ENCODE measurements at regions not wholly inside any gene's neighbourhood (a gene's known extent, or its start where the extent isn't known, plus 50 kb on each side); places are given as distances from the start of the nearest gene placed in this dataset.
"Not testable (repeated sequence)": the region's sequence is repeated elsewhere in the genome, so short reads cannot be mapped to it uniquely, and the experiment has no call there.

DNA sequence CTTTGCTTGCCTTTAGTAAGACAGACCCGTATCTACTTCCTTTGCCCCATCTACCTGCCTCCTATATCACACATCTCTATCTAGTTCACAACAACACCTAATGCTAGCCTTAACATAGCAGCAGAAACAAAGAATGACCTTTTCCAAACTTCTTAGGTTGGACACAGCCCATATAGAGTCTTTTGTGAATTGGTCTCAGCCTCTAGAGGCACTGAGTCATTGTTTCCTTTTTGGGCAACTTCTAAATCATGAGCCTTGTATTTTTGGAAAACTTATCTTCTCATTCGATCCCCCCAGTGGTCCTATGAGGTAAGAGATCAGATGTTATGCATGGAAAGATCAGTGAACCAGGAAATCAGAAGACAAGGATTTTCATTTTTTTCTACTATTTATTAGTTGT, 679.4 kb upstream of the USP24 start:
- no peak for DNase-seq

DNA sequence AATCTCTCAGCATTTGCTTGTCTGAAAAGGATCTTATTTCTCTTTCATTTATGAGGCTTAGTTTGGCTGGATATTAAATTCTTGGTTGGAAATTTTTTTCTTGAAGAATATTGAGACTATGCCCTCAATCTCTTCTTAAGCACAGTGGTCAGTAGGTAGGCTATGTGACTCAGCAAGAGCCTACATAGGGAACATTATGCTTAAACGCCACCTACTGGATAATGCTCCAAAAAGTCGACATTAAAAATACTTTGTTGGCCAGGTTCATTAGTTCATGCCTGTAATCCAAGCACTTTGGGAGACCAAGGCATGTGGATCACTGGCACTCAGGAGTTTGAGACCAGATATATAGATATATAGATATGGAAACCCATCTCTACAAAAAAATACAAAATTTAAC, 678.0 kb upstream of the USP24 start:
- DNase-seq, result peak; percentile 21

DNA sequence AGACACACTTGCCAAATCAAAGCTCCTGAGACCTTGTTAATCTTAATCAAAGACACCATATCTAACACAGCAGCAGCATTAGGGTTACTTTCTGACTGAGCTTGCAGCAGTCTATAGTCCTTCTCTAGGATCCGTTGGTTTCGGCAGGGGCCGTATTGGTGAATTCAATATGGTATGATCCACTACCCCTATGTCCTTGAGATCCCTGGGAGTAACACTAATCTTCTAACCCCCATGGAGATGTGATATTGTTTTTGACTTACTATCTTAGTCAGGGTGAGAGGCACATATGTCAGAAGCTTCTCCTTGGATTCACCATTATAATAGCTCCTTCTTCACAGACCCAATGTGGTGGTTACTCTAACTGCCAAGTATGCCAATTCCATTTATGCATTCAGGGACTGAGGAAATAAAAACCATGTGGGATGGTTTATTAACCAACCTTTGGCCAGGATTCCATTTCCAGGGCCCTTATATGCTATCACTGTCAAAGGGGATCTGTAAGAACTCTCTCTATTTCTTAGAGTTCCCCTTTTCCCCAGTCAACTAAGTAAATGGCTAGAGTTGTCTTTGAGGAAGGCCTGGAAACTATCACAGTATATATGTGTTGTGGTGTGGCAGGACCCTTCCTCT, 673.6 kb upstream of the USP24 start:
- DNase-seq, result no peak

DNA sequence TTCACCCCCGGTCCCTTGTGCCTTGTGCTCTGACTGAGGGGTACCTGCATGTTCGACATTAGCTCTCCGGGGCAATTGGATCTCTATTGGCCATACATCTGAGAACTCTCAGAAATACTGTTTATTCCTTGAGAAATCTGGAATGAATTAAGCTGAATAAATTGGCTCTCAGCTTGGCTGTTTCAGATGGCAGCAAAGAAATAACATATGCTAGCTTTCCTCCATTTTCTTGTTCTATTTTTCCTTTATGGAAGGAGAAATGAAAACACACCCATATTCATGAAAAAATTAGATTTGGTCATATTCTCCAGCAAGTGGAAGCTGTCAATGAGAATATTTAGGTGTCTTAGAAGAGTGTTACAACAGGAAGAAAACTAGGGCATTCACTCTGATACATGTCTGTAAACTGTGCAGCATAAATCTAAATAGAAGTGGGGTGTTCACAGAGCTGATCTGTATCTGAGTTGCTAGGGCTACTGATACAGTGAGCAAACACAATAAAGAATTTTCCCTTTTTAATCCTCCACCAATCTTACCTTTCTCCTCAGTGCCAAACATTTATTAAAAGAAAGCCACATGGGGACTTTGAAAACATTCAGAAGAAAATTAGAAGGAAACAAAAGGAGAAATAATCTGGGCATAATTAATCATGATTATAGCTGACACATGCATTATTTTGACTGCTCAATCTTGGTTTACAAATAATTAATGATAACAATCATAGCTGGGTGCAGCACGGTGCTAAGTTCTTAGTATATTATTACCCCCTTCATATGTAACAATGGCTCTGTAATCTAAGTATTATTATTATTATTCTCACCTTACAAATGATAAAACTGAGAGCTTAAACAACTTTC, 671.9 kb upstream of the USP24 start:
- no peak for DNase-seq

DNA sequence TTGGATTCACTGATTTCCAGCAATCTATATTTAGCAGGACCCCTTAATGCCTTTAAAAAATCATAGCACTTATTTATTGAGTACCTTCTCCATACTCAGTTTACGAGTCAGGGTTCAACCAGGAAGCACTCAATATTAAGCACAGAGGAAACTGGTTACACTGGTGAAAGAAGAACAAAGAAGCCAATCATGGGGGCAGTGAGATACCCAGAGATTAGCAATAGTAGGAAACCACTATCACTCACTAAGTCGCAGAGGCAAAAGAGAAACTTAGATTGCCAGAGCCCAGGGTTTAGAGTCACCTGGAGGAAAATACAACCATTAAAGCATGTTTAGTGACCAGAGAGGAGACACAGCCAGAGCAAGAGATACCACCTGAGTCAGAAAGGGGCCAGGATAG, 670.5 kb upstream of the USP24 start:
- DNase-seq, result no peak

DNA sequence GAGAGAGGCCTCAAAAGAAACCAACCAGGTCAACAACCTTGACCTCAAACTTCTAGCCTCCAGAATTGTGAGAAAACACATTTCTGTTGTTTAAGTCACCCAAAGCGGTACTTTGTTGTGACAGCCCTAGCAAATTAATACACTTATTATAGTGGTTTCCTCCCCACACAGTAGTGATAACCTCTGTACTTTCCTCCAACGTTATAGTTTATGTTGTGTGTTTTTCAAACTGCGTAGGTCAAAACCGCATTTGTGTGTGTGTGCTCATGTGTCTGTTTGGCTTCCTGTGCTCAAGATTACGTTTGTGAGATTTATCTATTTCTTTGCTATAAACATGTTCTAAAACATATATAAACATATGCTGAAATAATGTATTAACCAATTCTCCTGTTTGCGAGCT, 667.8 kb upstream of the USP24 start:
- DNase-seq, result no peak

DNA sequence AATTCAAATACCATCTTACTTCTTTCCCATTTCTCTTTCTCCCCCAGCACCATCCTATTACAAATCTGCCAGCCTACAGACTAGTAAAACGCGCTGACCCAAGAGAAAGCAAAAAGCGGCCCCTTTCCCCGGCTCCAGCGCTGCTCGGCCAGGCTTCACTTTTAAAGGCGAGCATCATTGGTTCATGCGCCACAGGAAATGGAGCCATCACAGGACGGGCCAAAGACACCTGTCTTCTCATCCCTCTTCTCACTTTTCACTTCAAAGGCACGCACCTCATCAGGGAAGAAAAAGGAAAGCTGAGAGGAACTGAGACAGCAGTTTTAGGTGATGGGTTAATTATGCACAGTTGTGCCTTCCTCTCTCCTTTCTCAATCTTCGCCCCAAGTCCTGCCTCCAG, 664.2 kb upstream of the USP24 start:
- DNase-seq, result no peak

DNA sequence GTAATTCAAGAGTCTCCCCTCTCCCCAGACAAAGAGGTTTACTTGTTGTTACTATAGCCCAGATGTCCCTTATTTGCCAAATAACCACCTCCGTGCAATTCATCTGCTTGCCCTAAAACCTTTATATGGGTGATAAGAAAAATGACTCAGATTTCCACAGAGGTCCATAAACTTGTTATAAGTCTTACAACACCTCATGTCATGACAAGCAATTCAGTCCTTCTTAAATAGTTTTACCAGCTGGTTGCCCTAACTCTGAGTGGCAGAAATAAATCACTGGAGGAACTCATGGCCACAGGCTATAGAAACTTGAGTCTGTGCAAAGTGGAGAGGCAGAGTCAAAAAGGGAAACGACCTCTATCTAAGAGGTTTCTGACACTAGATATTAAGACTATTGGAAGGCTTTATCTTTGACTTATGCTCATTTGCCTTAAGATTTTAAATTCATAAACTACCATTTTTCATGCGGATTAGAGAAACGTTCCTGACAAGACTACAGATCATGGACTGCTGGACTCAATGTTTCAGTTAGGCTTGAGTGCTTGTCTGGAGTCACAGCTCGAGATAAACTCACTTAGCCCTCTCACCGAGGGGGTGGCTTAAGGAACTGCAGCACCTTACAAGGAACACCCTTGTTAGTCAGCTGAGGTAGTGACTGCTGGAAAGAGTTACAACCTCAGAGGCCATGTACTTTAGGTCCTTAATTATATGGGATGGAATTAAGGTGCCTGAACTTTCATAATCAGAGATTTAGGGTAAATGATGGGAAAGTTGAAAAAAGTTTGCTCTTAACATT, 662.5 kb upstream of the USP24 start:
- no peak for DNase-seq

DNA sequence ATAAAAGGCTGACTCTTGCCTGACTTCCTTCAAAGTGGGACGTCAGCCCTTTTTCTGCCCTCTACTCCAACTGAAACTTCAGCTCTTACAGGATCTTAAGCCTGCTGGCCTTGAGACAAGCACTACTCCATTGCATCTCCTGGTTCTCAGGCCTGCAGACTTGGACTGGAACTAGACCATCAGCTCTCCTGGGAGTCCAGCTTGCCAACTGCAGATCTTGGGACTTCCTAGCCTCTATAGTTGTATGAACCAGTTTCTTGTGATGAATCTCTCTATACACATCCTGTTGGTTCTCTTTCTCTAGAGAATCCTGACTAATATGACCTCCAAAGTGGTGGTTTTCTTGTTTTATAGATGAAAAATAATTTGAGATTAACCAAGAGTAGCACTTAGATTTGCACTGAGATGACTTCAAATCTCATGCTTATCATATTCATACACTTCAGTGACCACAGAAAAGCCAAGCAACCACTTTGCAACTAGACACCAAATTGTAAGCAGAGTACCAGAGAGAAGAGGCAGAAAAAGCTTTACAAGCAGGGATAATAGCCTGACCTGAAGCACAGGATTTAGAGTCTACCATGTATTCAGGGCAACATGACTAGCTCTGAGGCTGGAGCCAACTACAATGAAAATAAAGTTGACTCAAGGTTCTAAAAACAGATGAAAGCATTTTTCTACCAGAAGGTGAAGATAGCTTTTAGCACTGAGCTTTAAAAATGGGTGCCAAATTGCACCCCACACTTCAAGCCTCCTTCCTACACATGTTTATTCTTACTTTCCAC, 661.3 kb upstream of the USP24 start:
- DNase-seq, result no peak

DNA sequence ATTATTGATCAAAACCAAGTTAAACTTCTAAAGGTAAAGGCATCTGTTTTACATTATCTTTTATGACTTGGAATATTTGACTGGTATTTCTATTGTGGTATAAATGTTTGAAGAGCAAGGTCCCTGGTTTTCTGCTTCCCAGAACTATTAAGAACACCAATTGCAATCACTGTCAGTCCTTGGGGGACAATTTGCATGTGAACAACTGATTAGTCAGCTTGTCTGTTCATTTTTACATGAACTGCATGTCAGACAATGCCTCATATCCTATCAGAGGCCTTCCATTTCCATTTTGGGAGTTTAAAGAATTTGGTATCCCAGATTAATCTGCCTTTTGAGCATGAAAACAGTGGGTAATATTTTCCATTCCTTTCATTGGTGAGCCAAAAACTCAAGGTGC, 654.9 kb upstream of the USP24 start:
- DNase-seq, result no peak

DNA sequence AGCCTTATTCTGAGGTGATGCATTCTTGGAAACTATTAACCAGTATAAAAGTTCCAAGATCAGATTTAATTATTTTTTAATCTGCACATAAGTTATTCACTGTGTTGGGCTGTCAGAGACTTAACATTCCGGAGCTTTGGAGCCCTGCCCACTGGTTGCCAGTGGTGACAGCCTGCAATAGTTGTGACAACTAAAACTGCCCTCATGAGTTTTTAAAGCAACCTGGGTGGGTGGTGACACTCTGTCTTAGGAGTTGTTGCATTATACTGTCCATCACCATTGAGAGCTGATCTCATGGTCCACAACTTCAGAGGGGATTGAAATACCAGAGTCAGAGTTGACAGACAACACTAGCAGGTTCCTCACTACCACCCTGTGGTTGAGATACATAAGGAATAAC, 653.9 kb upstream of the USP24 start:
- DNase-seq, result no peak

DNA sequence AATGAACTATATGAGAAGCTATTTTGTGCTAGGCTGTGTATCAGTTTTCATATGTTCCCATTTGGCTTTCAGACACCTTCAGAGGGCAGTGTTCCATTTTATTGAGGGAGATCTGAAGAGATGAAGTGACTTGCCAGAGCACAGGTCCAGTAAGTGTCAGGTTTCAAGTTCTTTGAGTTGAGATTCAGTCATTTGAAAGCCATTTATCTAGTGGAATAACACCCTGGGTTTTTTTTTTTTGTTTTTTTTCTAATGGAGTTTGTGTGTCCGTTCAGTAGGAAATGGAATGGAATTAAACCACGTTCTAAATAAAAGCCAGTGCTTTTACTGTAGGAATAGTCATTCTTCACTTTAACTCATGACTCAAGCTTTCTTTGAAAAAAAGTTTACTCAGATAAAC, 652.9 kb upstream of the USP24 start:
- DNase-seq, result no peak

DNA sequence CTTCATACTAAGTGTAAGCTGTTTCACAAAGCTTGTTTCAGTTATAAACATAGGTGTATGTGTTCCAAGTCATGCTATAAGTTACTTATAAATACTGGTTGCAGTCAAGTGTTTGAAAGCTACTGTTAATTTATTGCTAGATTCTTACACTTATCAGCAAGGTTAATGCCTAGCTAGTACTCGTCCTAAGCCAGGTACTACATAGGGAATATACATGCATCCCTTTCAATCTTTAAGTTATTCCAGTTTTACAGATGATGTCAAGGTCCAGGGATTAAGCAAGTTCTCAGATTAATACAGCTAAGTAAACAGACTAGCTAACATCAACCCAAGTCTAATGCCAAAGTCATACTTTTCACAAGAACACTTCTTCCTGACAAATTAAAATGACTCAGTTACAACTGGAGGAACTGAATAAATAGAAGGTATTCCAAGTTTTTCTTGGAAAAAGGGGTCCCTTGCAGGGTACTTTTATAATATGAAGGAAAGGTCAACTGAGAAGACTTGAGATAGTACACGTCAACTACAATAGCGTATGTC, 652.2 kb upstream of the USP24 start:
- DNase-seq, result no peak

DNA sequence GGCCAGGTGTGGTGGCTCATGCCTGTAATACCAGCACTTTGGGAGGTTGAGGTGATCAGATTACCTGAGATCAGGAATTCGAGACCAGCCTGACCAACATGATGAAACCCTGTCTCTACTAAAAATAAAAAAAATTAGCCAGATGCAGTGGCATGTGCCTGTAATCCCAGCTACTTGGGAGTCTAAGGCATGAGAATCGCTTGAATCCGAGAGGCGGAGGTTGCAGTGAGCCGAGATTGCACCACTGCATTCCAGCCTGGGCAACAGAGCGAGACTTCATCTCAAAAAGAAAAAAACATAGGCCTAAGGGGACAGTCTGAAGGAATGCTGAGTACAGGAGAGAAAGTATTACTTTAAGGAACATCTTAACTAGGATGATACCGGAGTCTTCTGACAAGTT, 650.6 kb upstream of the USP24 start:
- DNase-seq, result not testable (repeated sequence)

DNA sequence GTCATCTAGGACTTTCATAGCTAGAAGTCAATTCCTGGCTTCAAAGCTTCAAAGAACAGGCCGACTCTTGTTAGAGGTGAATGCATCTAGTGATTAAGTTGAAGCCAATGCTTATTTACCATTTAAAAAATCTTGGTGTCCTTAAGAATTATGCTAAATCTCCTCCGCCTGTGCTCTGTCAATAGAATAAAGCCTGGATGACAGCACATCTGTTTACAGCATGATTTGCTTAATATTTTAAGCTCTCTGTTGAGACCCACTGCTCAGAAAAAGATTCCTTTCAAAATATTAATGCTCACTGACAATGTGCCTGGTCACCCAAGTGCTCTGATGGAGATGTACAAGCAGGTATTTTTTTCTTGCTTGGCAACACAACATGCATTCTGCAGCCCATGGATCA, 649.1 kb upstream of the USP24 start:
- no peak for DNase-seq

DNA sequence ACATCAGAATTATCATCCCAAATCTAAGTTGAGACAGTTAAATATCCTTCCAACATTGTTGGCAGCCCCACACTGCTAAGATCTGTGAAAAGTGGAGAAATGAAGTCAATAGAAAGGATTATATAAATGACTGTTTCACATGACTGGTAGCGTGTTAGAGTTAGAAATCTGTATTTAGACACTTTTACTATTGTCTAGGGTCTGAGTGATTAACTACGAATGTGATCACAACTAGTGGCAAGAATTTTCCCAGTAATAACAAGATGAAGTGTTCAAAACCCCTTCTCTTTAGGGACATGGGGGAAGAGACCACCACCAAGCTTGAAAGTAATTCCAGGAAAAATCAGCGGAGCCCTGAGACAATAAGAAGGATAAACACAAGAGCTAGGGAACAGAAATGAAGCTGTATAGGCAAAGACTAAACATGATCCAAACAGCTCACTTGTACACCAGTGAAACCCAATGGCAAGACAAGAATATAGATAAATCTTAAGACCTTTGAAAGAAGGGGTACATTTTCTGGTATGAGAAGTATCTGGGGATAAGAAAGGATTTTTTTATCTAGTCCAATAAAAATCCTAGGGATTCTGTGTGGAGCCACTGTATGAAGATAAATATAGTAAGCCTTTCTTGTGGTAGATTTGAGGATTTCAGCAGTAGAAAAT, 646.6 kb upstream of the USP24 start:
- DNase-seq, result no peak

DNA sequence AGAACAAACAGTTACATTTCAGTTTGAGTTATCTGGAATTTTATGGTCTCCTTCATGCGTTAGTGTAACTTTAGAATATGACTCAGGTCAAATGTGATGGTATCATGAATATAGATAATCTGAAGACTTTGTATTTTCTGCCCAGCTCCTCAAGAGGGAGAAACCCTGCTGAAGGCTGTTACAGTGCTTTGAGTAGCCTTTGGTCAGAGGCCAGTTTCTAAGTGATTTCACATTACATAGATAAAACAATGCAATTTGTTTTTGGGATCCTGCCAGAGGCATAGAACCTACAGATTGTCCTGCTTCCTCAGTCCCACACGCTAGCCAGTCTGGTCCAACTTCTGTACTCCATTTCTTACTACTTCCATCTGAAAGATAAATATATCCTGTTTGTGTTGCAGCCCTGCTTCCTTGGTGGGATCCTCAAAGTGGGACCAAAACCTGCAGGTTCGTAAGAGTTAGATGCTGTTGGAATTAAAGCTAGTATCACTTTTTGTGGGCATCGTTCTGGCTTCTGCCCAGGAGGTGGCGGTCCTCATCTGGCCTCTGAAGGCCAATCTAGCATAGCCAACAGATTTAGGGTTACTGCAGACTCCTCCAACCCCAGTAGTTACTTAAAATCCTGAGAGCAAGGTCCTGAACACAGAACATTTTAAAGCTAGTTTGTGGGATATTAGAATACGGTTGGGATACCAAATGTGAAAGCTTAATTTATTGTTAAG, 645.8 kb upstream of the USP24 start:
- DNase-seq, result no peak

DNA sequence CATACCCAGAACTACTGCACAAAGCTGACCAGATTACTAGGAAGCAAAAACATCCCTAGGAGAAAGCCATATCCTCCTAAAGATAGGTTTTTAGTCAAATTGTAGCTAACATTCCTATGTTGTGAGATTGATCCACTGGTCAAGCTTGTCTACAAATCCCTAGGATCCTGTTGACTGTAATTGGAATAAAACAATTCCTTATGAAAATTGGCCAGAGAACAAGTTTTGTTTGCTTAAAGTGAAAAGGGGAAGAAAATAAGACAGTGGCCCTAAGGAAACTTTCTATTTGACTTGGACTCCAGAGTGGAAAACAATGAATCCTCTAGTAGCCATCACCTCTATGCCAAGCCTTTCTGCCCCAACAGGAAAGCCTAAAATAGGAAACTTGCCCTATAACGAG, 645.2 kb upstream of the USP24 start:
- DNase-seq, result no peak

DNA sequence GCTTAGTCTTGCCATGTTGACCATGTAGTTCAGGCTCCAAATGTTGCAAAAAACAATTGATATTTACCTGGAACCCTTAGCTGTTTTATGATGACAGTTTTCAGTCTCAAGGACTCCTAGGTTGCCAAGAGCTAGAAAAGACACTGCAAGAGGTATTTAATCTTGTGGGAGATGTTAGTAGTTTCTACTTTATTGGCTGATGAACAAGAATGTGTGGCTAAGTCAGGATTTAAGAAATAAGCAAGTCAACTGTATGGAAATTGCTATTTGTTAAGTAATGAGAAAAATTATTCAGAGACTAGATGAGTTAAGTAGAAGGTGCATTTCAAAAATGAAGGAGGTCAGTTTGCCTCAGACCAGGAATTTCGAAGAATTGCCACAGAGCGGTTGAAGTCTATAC, 639.7 kb upstream of the USP24 start:
- no peak for DNase-seq

DNA sequence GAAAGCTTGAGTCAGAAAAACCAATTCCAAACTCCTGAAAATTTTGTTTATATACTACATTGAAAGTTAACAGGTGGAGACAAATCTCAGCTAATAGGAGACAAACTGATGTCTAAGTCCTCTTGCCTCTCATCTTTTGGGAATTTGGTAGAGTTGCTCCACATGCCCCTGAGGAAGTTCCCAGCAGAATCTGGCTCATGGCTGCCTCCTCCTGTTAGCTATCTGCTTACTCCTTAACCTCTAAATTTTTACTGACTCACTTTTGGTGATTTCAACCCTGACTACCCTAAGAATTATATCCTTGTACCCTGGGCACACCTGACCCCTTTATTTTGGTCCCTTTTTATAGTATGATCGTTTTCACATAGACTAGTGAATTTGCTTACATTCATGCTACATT, 633.7 kb upstream of the USP24 start:
- DNase-seq, result no peak

DNA sequence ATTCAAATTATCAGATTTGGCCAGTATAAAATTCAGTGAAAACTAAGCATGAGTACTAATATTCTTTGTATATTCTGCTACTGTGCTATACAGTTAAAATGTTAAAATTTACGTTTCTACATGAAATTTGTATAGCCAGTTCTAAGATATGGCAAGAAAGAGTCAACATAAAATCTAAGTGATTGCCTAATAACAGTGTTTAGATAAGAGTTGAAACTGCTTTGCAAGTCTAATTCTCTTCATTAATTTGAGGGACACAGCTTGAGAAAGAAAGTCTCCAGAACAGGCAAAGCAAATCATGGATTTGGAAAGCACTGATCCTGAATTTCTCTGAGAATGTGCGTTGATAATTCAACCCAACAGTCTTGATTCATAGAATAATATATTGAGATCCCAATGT, 630.9 kb upstream of the USP24 start:
- DNase-seq, result no peak

DNA sequence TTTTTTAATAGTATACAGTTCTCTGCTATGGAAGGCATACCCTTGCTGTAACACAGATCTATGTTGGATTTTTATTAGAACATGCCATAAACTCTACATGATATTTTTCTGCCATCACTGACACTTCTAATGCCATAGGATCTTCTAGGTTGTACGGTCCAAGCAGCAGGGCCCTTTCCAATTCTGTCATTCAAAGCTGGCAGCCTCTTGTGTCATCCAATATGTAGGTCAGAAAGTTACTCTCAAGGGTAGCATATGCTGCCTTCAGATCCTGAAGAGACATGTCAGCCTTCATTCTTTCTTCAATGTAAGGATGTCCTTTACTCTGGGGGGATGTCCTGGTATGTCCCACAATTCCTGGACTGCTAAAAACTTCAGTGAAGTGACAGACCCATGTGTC, 629.2 kb upstream of the USP24 start:
- no peak for DNase-seq
